Skeletal muscle satellite cell (primary cell): ENCODE measurements at regions not wholly inside any gene's neighbourhood (a gene's known extent, or its start where the extent isn't known, plus 50 kb on each side); places are given as distances from the start of the nearest gene placed in this dataset.

ENCODE experiments used
- H3K27me3 ChIP-seq: 2 replicates; pipeline ENCODE4 v1.7.0; 2013; ENCODE audit warnings: low read length; ENCODE audit not compliant: control insufficient read depth, insufficient read depth
- H3K36me3 ChIP-seq: 2 replicates; pipeline ENCODE4 v1.7.0; 2013; ENCODE audit warnings: mild to moderate bottlenecking, control low read depth, low read length; ENCODE audit not compliant: insufficient read depth
- H3K4me1 ChIP-seq: 2 replicates; pipeline ENCODE4 v1.7.0; 2013; ENCODE audit warnings: low read length; ENCODE audit not compliant: control insufficient read depth, insufficient read depth
- H3K4me2 ChIP-seq: 2 replicates; pipeline ENCODE4 v1.7.0; 2013; ENCODE audit warnings: mild to moderate bottlenecking, low read length
- H3K4me3 ChIP-seq: 2 replicates; pipeline ENCODE4 v1.7.0; 2013; ENCODE audit warnings: low read length
- H3K9ac ChIP-seq: 2 replicates; pipeline ENCODE4 v1.7.0; 2013; ENCODE audit warnings: mild to moderate bottlenecking, low read depth, low read length, moderate library complexity
- H3K9me3 ChIP-seq: replicated peaks from 2 replicates; pipeline ENCODE4 v1.7.0; 2013; ENCODE audit warnings: mild to moderate bottlenecking, control low read depth, low read length

DNA sequence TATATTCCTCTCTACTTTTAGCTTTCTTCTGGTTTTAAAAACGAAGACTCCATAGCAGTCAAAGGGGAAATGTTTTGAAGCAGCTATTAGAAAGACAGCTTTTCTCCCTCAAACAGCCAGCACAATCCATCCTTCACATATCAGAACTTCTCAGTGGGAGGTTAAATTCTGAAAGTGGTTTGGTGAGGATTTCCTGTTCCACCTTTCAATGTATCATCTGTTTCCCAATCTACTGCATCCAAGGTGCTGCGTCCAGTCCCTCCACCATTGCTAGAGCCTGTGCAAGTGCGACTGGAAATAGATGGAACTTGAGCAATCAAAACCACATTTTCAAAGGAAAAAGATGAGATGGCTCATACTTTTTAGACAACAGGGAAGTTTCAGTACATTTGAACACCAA, 508.3 kb upstream of the ARID1B start:
- no peak overlapping the region for H3K4me2 ChIP-seq
- H3K4me1 ChIP-seq, result no peaks in the 10 kb centered on the region
- H3K9ac ChIP-seq, result no peak overlapping the region
- no peak overlapping the region for H3K4me3 ChIP-seq
- H3K36me3 ChIP-seq, result no peaks in the 10 kb centered on the region
- peaks cover 4% of the 10 kb centered on the region for H3K9me3 ChIP-seq
- no peaks in the 10 kb centered on the region for H3K27me3 ChIP-seq

DNA sequence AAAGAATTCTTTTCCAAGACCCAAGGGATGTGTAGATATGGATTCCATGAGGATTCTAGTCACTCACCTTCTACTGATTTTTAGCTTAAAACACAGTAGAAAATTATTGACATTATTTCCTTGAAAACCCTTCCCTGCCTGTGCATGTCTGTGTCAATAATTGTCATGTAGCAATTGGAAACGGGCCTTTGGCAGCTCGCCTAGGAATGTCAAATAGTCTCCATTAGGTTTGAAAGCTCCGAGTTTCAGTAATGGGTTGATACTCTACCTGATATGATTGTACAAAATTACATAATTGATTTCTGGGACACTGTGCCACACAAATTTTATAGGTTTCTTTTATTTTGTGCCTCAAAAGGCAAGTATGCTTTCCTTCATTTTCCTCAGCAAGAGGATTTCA, 515.2 kb upstream of the ARID1B start:
- H3K4me1 ChIP-seq, result no peaks in the 10 kb centered on the region
- no peak overlapping the region for H3K4me2 ChIP-seq
- peaks cover 8% of the 10 kb centered on the region for H3K9me3 ChIP-seq
- H3K36me3 ChIP-seq, result no peaks in the 10 kb centered on the region
- H3K4me3 ChIP-seq, result no peak overlapping the region
- H3K9ac ChIP-seq, result no peak overlapping the region
- no peaks in the 10 kb centered on the region for H3K27me3 ChIP-seq

DNA sequence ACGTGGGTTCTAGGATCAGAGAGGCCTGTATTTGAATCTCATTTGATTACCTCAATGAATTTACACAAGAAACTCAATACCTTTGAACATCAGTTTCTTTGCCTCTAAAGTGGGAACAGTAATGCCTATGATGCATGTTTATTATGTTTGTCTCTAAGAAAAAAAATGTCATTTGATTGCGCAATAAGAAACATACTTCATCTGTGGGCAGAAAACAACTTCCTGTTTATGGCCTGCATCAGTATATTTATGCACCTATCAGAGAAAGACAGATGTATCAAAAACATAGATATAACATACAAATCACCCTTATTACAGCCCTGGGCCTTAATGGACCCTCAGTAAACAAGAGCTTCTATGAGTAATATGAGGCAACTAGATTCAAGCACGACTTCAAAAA, 516.4 kb upstream of the ARID1B start:
- Histone ChIP-seq H3K4me3 (no peak overlapping the region), H3K9me3 (peaks cover 9% of the 10 kb centered on the region), H3K27me3 (no peaks in the 10 kb centered on the region), H3K4me1 (no peaks in the 10 kb centered on the region), H3K4me2 (no peak overlapping the region), H3K36me3 (no peaks in the 10 kb centered on the region), H3K9ac (no peak overlapping the region)

DNA sequence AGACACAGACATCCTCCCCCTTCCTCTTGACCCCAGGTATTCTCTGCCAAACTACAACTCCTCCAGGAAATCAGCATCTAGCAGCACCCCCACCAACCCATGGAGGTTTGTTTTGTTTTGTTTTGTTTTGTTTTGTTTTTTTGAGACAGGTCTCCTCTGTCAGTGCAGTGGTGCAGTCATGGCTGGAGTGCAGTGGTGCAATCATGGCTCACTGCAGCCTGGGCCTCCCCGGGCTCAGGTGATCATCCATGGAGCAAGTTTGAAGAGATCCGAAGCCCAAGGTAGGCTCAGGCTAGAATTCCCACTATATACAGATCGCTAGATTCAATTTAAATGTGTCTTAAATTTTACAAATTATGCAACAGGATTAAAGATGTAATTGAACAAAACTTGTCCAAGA, 518.2 kb upstream of the ARID1B start:
- Histone ChIP-seq H3K9me3 (peaks cover 9% of the 10 kb centered on the region), H3K9ac (no peak overlapping the region), H3K27me3 (no peaks in the 10 kb centered on the region), H3K4me1 (no peaks in the 10 kb centered on the region), H3K36me3 (no peaks in the 10 kb centered on the region), H3K4me3 (no peak overlapping the region), H3K4me2 (no peak overlapping the region)

DNA sequence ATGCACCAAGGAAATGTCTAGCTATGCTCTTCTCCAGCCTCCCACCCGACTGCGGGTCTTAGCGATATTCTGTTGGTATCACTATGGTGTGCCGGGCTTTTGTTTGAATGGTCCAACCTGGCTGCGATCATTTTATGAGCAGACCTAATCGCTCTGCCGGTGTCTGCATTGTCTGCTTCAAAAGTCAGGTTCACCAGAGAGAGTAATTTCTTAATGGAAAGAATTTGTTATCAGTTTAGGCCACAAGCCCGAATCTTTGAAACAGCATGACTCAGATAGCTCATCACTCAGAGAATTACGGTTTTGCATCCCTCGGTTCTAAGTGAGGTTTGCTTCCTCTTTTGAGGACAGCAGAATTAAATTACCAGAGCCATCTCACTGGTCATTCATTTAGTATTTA, 521.0 kb upstream of the ARID1B start:
- Histone ChIP-seq H3K9me3 (peaks cover 12% of the 10 kb centered on the region), H3K4me3 (no peak overlapping the region), H3K9ac (no peak overlapping the region), H3K36me3 (no peaks in the 10 kb centered on the region), H3K4me2 (no peak overlapping the region), H3K4me1 (no peaks in the 10 kb centered on the region), H3K27me3 (no peaks in the 10 kb centered on the region)

DNA sequence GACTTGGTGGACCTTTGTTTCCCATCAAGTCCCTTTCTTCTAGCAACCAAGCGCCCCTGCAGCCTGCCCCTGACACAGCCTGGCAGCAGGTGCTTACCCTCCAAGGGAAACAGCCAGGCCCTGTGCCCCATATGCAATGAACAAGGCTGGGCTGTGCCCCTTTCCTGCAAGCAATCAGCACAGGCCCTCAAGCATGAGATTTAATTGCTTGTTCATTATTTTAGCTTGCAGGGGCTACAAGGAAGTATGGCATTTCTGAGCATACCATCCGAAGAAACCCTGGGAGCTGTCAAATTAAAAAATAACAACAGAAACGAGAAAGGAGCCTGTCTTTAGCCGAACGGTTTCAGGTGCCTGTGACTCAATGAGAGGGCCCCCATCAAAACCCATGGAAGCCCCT, 522.9 kb upstream of the ARID1B start:
- no peak overlapping the region for H3K4me3 ChIP-seq
- no peak overlapping the region for H3K9ac ChIP-seq
- H3K36me3 ChIP-seq, result no peaks in the 10 kb centered on the region
- no peak overlapping the region for H3K4me2 ChIP-seq
- no peaks in the 10 kb centered on the region for H3K27me3 ChIP-seq
- no peaks in the 10 kb centered on the region for H3K4me1 ChIP-seq
- peaks cover 8% of the 10 kb centered on the region for H3K9me3 ChIP-seq

DNA sequence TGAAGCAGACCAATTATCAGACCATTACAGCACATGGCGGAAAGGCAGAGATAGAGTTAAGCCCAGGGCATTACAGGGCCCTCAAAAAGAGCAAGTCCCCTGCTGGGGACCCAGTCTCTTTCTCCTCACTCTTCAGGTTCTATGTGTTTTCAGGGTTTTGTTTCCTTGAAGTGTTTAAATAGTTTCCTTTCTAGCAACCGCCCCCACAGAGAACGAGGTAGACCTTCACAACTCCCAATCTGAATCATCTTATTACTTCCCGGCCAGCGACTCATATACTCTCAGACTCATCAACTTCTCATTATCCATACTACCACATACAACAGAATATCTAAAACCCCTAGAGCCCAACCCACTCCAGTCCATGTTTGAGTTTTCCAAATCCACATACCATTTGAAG, 526.6 kb upstream of the ARID1B start:
- Histone ChIP-seq H3K4me2 (no peak overlapping the region), H3K9me3 (peaks cover 3% of the 10 kb centered on the region), H3K36me3 (no peaks in the 10 kb centered on the region), H3K4me1 (no peaks in the 10 kb centered on the region), H3K4me3 (no peak overlapping the region), H3K27me3 (no peaks in the 10 kb centered on the region), H3K9ac (no peak overlapping the region)

DNA sequence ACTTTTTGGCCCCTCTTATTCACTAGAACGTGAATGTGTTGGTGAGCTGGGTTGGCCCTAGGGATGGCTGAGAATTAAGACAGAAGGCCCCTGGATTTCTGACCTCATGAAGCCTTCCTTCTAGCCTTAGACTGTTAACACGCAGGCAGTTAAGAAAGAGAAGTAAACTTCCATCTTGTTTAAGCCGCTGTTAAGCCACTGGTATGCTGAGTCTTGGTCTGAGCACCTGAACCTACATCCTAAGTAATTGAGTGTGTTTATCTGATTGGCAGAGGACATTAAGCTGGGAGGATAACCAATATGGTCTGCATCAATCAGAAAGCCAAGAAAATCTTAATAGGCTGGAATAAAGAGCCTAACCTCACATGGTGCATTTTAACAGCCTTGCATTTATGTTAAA, 535.0 kb upstream of the ARID1B start:
- no peak overlapping the region for H3K4me3 ChIP-seq
- H3K4me1 ChIP-seq, result no peaks in the 10 kb centered on the region
- peaks cover 3% of the 10 kb centered on the region for H3K9me3 ChIP-seq
- no peaks in the 10 kb centered on the region for H3K27me3 ChIP-seq
- H3K36me3 ChIP-seq, result no peaks in the 10 kb centered on the region
- no peak overlapping the region for H3K4me2 ChIP-seq
- no peak overlapping the region for H3K9ac ChIP-seq

DNA sequence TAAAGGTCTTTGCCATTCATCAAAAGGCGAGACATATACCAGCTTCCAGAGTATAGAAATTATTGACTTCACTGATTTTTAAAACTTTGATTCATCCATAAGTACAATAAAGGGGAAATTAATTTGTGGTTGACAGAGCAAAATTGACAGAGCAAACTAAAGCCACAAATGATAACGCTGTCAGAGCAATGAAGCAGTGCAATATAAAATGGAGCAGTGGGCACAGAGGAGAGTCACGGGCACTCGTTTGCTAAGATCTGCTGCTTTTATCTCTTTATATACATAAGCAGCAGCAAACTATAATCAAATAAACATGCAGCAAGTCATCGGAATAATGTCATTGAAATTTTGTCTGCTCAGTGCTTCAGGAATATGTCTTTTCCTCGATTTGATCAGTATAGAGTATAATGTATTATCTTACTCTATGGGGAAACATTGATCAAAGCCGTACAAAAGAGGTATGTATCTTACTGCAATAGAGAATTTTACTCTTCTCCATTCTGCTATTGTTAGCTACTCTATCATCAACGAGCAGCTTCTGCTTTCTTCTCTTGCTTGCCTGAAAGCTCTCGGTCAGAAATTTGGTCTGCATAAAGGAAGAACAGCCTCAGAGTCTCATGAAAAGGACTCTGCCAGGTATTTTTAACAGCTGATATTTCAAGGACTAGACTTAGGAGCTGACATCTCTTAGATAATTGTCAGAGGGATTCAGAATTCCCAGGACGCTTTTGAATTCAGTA, 546.0 kb upstream of the ARID1B start:
- Histone ChIP-seq H3K27me3 (no peaks in the 10 kb centered on the region), H3K4me3 (no peak overlapping the region), H3K9ac (no peak overlapping the region), H3K4me1 (no peaks in the 10 kb centered on the region), H3K9me3 (peaks cover 2% of the 10 kb centered on the region), H3K4me2 (no peak overlapping the region), H3K36me3 (no peaks in the 10 kb centered on the region)

DNA sequence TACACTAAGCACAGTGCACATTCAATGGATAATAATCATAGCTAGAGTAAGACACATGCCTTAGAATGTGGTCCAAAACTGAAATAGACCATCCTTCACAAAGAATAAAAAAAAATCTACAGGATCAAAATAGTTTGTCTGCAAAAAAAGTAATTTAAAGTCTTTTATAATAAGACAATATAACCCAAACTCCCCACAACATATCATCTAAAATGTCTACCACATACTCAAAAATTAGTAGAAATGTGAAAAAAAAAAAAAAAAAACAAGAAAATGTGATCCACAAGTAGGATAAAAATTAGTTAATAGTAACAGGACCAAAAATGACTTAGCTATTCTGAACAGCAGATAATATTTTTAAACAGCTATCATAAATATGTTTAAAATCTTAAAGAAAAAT, 557.2 kb upstream of the ARID1B start:
- H3K36me3 ChIP-seq, result no peaks in the 10 kb centered on the region
- H3K4me2 ChIP-seq, result no peak overlapping the region
- no peak overlapping the region for H3K4me3 ChIP-seq
- H3K9ac ChIP-seq, result no peak overlapping the region
- H3K9me3 ChIP-seq, result no peaks in the 10 kb centered on the region
- no peaks in the 10 kb centered on the region for H3K27me3 ChIP-seq
- no peaks in the 10 kb centered on the region for H3K4me1 ChIP-seq

DNA sequence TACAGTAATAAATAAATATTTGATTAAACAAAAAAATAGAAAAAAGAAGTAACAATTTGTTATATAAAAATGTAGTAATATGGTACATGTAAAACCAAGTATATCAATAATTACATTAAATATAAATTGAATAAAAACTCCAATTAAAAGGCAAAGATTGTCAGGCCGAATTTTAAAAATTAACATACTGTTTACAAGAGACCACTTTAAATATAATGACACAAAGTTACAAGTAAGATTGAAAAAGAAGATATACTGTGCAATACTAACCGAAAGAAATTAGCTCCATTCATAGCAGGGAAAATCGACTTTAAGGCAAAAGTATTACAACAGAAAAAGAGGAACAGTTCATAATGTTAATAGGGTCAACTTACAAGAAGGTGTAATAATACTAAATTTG, 571.5 kb upstream of the ARID1B start:
- H3K27me3 ChIP-seq, result no peaks in the 10 kb centered on the region
- no peak overlapping the region for H3K4me2 ChIP-seq
- no peak overlapping the region for H3K9ac ChIP-seq
- H3K4me1 ChIP-seq, result no peaks in the 10 kb centered on the region
- no peaks in the 10 kb centered on the region for H3K36me3 ChIP-seq
- no peaks in the 10 kb centered on the region for H3K9me3 ChIP-seq
- H3K4me3 ChIP-seq, result no peak overlapping the region

DNA sequence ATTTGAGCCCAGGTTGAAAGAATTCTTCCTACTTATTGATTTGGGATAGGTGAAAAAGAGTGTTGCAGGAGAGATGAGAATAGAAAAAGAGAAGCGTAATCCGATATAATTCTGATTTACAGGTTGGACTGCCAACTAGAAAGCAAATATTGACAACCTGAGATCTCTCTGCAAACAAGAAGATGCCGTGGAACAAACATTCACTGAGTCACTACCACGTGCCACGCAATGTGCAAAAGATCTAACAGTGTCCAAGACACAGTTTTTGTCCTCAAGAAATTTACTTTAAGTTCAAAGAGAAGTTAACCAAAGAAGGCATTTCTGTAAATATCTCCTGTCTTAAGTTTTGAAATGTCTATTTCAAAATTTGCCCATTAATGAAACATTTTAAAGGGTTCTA, 578.0 kb upstream of the ARID1B start:
- H3K36me3 ChIP-seq, result no peaks in the 10 kb centered on the region
- H3K9ac ChIP-seq, result no peak overlapping the region
- H3K27me3 ChIP-seq, result no peaks in the 10 kb centered on the region
- H3K4me1 ChIP-seq, result no peaks in the 10 kb centered on the region
- H3K4me3 ChIP-seq, result no peak overlapping the region
- H3K9me3 ChIP-seq, result peaks cover 6% of the 10 kb centered on the region
- H3K4me2 ChIP-seq, result no peak overlapping the region
